MCF 10A (cell line): ENCODE measurements at regions not wholly inside any gene's neighbourhood (a gene's known extent, or its start where the extent isn't known, plus 50 kb on each side); places are given as distances from the start of the nearest gene placed in this dataset.

Experiments
- BruUV-seq: library from RNA; stranded (reverse); fragments of 400-500 nt; replicated peaks from 2 replicates; lab custom pipeline; 2021; lab: Mats Ljungman, UMichigan
- CTCF ChIA-PET: fragments of 300-600 bp; sonication (Branson Sonifier 250); formaldehyde crosslinking; extraction: SDS; loops from one replicate; lab custom pipeline; 2021; ENCODE audit warnings: antibody characterized with exemption, inconsistent platforms; lab: Yijun Ruan, JAX
- POLR2A ChIA-PET: fragments of 300-600, 350-650 bp; sonication (Branson Sonifier 250); formaldehyde crosslinking; extraction: SDS; loops from one replicate; lab custom pipeline; 2020; ENCODE audit warnings: antibody characterized with exemption, inconsistent platforms; lab: Yijun Ruan, JAX
- DNase-seq: peaks from one replicate; pipeline ENCODE4 v3.0.0-alpha.2; 2018; ENCODE audit not compliant: unreplicated experiment
- H3K27ac Mint-ChIP-seq: one replicate; pipeline ENCODE4 v1.8.0; 2022; ENCODE audit warnings: mild to moderate bottlenecking, low read depth, mixed read lengths; ENCODE audit not compliant: unreplicated experiment
- H3K27me3 Mint-ChIP-seq: one replicate; pipeline ENCODE4 v1.8.0; 2022; ENCODE audit warnings: mixed read lengths; ENCODE audit not compliant: insufficient read depth, unreplicated experiment
- H3K36me3 Mint-ChIP-seq: one replicate; pipeline ENCODE4 v1.8.0; 2022; ENCODE audit warnings: mild to moderate bottlenecking, moderate library complexity, mixed read lengths; ENCODE audit not compliant: insufficient read depth, unreplicated experiment
- H3K4me1 Mint-ChIP-seq: one replicate; pipeline ENCODE4 v1.8.0; 2022; ENCODE audit warnings: mixed read lengths; ENCODE audit not compliant: insufficient read depth, unreplicated experiment
- H3K4me3 Mint-ChIP-seq: one replicate; pipeline ENCODE4 v1.8.0; 2022; ENCODE audit warnings: mild to moderate bottlenecking, moderate library complexity, mixed read lengths; ENCODE audit not compliant: unreplicated experiment
- H3K9me3 Mint-ChIP-seq: one replicate; pipeline ENCODE4 v1.8.0; 2022; ENCODE audit warnings: mixed read lengths; ENCODE audit not compliant: unreplicated experiment
- CTCF ChIP-seq: fragments of 200-600 bp; IDR thresholded peaks from one replicate; pipeline ENCODE4 v1.8.0; 2022; ENCODE audit warnings: antibody characterized with exemption, mild to moderate bottlenecking; ENCODE audit not compliant: unreplicated experiment
- intact Hi-C: fragments of 100-400 bp; cut with micrococcal nuclease; formaldehyde crosslinking; loops from 2 replicates; pipeline ENCODE4 v1.14.1; 2022

GRCh38 chr4:184959309-184959708 is 59.0 kb upstream of the HELT start:
- ChIA-PET CTCF (interaction anchor here (0.5 to 0.6 kb wide), 2 partner anchors 25 to 148 kb away, joined by 3 read pairs; no protein-coding TSS in a partner anchor), POLR2A (no interaction called here)
- H3K4me3 Mint-ChIP-seq = no peak overlapping the region
- BruUV-seq = no TSS peak
- intact Hi-C loops = no loop called here
- peaks cover 2% of the 10 kb centered on the region for H3K27me3 Mint-ChIP-seq
- no peak for TF ChIP-seq CTCF
- H3K36me3 Mint-ChIP-seq = no peaks in the 10 kb centered on the region
- H3K9me3 Mint-ChIP-seq = no peaks in the 10 kb centered on the region
- no peak overlapping the region for H3K27ac Mint-ChIP-seq
- no peaks in the 10 kb centered on the region for H3K4me1 Mint-ChIP-seq
- no peak for DNase-seq

GRCh38 chr4:184959786-184960185 is 58.5 kb upstream of the HELT start:
- no peak for DNase-seq
- Mint-ChIP-seq H3K4me3 (no peak overlapping the region), H3K9me3 (no peaks in the 10 kb centered on the region), H3K36me3 (no peaks in the 10 kb centered on the region), H3K27me3 (no peaks in the 10 kb centered on the region), H3K27ac (no peak overlapping the region), H3K4me1 (no peaks in the 10 kb centered on the region)
- ChIA-PET POLR2A (interaction anchor here (1.0 kb wide), 1 partner anchor 12 kb away, joined by 4 read pairs; no protein-coding TSS in a partner anchor), CTCF (interaction anchor here (0.6 to 0.8 kb wide), 2 partner anchors 21 to 24 kb away, joined by 3 read pairs; no protein-coding TSS in a partner anchor)
- no peak for TF ChIP-seq CTCF
- intact Hi-C loops = no loop called here
- BruUV-seq = no TSS peak

DNA sequence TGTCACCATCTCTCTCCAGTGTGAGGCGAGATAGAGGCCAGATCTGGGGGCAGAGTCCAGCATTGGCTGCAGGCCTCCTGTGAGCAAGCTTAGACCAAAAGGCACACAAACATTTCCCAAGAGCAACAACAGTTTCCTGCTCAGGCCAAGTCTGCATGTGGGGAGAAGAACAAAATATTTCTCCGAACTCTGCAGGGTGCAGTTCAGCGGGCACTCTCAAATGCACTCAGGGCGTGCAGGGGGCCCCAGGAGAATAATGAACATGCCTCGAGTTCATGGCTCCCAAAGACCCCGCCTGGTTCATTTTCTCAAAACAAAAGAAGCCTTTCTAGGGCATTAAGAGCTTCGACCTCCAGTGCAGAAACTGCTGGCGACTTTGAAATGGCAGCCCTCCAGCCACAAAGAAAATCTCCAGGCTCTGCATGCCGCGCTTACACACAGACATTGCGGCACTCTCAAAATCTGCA is 57.8 kb upstream of the HELT start:
- DNase-seq = no peak
- no peaks in the 10 kb centered on the region for H3K9me3 Mint-ChIP-seq
- no TSS peak for BruUV-seq

DNA sequence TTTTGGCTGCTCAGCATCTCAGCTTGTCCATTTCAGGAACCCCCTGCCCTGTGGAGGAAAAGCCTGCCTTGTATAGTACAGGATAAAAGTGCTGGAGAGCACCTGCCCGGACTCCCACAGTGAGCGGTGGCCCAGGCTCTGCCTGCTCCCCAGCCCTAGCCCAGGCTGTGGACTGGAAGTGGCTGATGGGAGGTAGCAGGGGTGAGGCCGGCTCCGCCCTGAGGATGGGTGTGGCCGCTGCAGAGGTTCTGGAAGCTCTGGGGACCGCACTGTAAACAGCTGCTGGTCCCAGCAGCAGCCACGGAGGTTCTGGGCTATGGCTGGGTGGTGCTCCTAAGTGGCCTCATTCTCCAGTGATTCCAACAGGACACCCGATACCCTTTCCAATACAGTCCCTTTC is 56.6 kb upstream of the HELT start:
- CTCF ChIA-PET = no interaction called here
- intact Hi-C loops = no loop called here
- Mint-ChIP-seq H3K27ac (no peak overlapping the region), H3K4me1 (no peaks in the 10 kb centered on the region), H3K27me3 (no peaks in the 10 kb centered on the region), H3K4me3 (no peak overlapping the region), H3K9me3 (no peaks in the 10 kb centered on the region), H3K36me3 (no peaks in the 10 kb centered on the region)
- DNase-seq = no peak
- no peak for TF ChIP-seq CTCF
- BruUV-seq = no TSS peak
- POLR2A ChIA-PET = no interaction called here

More for the DNA sequence above, 57.8 kb upstream of the HELT start:
- Mint-ChIP-seq H3K4me3 (no peak overlapping the region), H3K36me3 (no peaks in the 10 kb centered on the region), H3K27ac (no peak overlapping the region), H3K27me3 (no peaks in the 10 kb centered on the region), H3K4me1 (no peaks in the 10 kb centered on the region)
- TF ChIP-seq CTCF = no peak
- ChIA-PET CTCF (no interaction called here), POLR2A (interaction anchor here (1.0 kb wide), 1 partner anchor 13 kb away, joined by 4 read pairs; no protein-coding TSS in a partner anchor)
- intact Hi-C loops = no loop called here
